Body of pancreas (tissue), 4 donors: ENCODE measurements at regions not wholly inside any gene's neighbourhood (a gene's known extent, or its start where the extent isn't known, plus 50 kb on each side); places are given as distances from the start of the nearest gene placed in this dataset.

Experiments
- POLR2A ChIP-seq, 3 donors: fragments of 450-650 bp; IDR thresholded peaks; one replicate each; pipeline ENCODE4 v1.6.1; 2016; ENCODE audit warnings: antibody characterized with exemption in 3 of 3, mild to moderate bottlenecking in 2 of 3
- TF ChIP-seq, protein P1 (sequence below), 7 experiments: fragments of 450-650 bp in 4 of 7; fragments of 200-600 bp in 3 of 7; sonication (generic) in 3 of 7; IDR thresholded peaks; one replicate each; pipeline ENCODE4 v1.5.1; 2016 to 2019; ENCODE audit warnings: antibody characterized with exemption in 7 of 7

GRCh38 chr5:124087752-124088151, 575.8 kb downstream of the CSNK1G3 start:
- TF ChIP-seq, protein P1, sequence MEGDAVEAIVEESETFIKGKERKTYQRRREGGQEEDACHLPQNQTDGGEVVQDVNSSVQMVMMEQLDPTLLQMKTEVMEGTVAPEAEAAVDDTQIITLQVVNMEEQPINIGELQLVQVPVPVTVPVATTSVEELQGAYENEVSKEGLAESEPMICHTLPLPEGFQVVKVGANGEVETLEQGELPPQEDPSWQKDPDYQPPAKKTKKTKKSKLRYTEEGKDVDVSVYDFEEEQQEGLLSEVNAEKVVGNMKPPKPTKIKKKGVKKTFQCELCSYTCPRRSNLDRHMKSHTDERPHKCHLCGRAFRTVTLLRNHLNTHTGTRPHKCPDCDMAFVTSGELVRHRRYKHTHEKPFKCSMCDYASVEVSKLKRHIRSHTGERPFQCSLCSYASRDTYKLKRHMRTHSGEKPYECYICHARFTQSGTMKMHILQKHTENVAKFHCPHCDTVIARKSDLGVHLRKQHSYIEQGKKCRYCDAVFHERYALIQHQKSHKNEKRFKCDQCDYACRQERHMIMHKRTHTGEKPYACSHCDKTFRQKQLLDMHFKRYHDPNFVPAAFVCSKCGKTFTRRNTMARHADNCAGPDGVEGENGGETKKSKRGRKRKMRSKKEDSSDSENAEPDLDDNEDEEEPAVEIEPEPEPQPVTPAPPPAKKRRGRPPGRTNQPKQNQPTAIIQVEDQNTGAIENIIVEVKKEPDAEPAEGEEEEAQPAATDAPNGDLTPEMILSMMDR (IDR thresholded peaks at IDR 0.05), result no peak
- TF ChIP-seq POLR2A (IDR thresholded peaks at IDR 0.05), result no peak
